DMS 273 treated with DMSO at 0.1 percent for 48 hours (cell line): ENCODE measurements at regions not wholly inside any gene's neighbourhood (a gene's known extent, or its start where the extent isn't known, plus 50 kb on each side); places are given as distances from the start of the nearest gene placed in this dataset.

Experiments used
- DNase-seq: peaks from one replicate; lab custom pipeline; 2025; lab: John Stamatoyannopoulos, UW

DNA sequence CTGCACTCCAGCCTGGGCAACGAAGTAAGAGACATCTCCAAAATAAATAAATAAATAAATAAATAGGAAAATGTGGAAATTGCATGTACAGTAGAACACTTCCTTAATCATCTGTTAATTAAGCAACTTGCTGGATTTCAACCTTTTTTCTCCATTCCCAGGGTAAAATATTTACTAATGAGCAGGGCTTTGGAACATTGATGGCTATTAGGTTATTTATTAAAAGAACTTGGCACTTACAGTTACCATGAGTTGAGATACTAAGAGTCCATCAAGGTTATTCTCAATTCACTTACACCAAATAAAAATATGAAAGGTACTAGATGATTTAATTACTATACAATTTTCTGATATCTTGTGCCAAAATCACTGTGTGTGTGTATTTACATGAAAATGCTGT is 607.1 kb downstream of the PCDH18 start:
- DNase-seq = no peak

- no peak for DNase-seq
Measured at GRCh38 chr4:136922066-136922465, 610.2 kb downstream of the PCDH18 start.

- DNase-seq = no peak
Measured at GRCh38 chr4:136920092-136920881, 612.0 kb downstream of the PCDH18 start.

DNA sequence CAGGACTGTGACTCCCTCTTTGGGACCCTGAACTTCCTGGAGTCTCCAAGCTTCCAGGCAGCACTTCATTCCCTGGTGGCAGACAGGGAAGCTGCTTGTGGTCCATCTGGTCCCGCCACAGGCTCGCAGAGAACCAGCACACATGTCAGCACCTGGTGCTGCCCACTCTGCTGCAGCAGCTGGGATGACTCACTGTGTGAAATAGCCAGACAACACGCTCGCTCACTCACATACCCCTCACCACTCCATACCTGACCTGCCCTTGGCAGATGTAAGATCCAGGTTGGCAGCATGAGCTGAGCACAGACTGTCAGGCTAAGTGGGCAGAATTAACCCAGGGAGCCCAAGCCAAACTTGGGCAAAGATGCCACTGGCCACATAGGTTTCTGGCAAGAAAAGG is 613.5 kb downstream of the PCDH18 start:
- DNase-seq = no peak

DNA sequence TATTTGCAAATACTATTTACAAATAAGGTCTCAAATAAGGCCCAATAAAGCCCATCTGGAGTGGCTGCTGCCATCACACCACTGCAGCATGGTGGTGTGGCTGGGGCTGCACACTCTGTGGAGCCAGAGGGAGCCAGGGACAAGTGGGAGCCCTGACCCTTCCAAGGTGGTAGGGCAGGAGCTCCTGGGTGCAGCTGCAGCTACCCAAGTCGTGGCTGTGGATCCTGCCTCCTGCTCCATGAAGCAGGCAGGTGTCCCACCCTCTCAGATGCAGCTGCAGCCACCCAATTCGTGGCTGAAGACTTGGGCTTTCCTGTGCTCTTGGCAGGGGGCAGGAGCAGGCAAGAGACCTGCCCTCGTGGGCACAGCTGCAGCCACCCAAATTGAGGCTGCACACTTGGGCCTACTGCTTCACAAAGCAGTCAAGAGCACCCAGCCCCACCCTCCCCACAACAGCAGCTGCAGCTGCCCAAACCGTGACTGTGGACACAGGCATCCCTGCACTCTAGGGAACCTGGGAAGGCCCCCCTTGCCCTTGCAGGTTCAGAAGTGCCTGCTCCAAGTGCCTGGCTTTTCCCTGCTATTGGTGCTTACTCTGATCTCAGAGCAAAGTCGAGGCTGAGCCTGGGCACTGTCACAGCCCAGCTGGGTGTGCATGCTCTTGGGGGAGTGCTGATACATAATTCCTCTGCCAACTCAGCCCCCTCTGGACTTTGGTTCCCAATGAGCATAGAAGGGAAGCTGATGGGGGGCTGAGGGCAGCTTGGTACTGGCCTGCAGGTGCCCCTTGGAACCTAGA is 614.8 kb downstream of the PCDH18 start:
- DNase-seq = no peak

DNA sequence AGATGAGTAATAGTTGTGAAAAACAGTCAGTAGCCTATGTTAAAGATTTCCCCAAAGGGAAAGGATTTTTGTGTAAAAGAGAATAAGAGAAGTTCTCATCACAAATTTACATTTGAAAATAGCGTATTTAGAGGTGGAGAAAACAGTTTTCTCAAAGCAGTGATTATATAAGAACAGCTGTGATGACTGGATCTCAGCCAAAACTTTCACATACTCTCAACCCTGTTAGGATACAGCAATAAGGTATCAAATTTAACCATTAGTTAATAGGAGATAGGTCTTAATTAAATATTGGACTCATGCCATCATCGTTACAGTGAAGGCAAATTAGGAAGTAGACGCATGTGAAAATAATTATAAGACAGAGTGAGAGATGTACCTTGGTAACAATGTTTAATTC is 622.7 kb downstream of the PCDH18 start:
- peak; percentile 13 for DNase-seq

GRCh38 chr4:136908122-136908521 is 624.2 kb downstream of the PCDH18 start:
- no peak for DNase-seq

DNA sequence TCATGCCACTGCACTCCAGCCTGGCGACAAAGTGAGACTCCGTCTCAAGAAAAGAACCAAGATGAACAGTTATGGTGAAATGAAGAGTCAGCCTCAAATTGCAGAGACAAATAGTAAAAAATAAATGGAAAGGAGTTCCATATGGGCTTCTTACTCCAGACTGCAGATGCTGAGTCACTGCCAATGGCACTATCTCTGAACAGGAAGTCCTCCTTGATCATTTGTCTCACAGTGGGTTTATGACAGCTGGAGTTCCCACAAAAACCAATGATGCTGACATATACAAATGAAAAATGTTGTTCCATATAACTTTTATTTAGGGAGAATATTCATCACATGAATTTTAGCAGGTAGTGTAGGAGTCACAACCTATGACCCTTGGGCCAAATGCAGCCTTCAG is 631.6 kb downstream of the PCDH18 start:
- DNase-seq = no peak

GRCh38 chr4:136898590-136899248 is 633.6 kb downstream of the PCDH18 start:
- no peak for DNase-seq

DNA sequence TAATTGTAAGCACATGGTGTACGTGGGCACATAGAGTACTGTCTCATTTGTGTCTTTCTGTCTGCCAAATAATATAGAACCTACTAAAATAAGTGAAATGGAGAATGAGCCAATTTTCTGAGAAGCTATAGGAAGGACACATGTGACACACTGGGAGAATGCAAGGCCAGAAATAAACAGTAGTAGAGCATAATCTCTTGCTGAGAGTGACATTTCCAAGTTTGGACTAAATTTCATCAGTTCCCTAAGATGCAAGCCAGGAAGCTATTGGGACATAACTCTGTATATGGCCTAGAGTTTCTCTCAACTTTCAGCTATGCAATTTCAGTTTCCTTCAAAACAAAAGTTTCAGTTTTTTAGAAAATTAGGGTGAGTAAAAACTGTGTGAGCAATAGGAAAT is 638.7 kb downstream of the PCDH18 start:
- DNase-seq = no peak

GRCh38 chr4:136881666-136882065 is 650.6 kb downstream of the PCDH18 start:
- no peak for DNase-seq

DNA sequence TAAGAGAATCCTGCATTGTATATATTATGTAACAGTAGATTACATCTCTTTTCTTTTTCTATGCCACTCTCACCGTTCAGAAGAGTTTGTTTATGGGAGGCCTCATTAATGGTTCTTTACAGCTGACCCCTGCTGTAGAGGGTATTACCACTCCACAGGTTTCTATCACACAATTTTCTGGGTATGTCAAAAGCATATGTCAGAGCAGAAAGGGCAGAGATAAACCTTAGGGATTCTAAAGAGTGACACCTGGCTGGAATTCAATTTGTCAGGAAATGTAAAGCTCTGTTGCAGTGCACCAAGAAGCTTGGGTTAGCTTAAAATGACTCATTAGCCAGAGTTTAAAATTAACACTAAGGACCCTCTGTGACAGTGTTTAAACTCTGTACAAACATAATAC is 658.7 kb downstream of the PCDH18 start:
- DNase-seq = no peak

DNA sequence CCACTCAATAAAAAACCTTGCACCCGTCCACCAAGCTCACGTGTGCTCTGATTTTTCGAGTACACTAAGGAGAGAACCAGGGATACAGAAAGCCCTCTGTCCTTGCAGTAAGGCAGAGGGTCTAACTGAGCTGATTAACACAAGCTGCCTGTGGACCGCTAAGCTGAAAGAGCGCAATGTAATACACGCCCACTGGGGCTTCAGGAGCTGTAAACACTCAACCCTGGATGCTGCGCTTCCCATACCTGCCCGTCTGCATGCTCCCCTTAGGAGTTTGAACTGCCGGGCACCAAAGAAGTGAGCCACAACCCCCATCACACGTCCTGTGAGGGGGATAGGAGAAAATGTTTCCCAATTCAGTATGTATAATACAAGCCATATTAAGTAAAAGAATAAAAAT is 664.8 kb downstream of the PCDH18 start:
- DNase-seq = no peak

DNA sequence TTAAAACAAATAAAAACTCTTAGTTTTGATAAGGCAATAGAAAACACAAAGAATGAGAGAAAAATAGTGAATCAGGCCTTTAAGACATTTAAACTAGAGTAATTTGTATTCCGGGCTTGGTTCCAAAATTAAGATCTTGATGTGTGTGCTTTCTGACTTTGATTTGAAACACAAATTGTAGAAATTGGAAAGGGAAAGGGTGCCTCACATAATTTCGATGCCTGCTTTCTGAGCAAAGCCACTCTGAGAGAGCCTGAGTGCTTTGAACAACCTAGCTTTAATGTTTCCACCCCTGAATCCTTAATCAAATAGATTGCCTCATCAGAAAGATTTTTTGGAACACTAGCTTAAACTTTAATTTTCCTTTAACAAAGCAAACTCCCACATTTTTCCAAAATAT is 666.8 kb downstream of the PCDH18 start:
- DNase-seq = no peak

- peak; percentile 20 for DNase-seq
Measured at GRCh38 chr4:136864604-136865185, 667.6 kb downstream of the PCDH18 start.

GRCh38 chr4:136863756-136864155 is 668.5 kb downstream of the PCDH18 start:
- no peak for DNase-seq

DNA sequence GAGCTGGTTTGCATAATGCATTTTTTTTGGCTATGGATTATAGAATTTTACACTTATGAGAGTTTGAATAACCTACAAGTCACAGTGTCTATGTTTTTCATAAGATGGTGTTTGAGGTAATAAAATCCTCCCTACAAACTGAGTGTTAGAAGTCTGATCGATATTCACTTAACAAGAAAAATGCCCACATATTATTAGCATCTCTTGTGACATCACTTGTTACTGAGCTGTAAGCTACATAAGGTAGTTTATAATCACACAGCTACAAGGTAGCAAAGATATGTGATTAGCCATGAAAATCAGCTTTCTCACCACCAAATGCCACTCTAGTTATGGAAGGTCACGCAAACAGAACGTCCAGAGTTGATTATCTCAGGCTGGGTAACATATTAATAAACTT is 669.6 kb downstream of the PCDH18 start:
- no peak for DNase-seq

GRCh38 chr4:136861091-136861490 is 671.2 kb downstream of the PCDH18 start:
- DNase-seq = no peak

GRCh38 chr4:136858903-136859302 is 673.4 kb downstream of the PCDH18 start:
- DNase-seq = no peak

DNA sequence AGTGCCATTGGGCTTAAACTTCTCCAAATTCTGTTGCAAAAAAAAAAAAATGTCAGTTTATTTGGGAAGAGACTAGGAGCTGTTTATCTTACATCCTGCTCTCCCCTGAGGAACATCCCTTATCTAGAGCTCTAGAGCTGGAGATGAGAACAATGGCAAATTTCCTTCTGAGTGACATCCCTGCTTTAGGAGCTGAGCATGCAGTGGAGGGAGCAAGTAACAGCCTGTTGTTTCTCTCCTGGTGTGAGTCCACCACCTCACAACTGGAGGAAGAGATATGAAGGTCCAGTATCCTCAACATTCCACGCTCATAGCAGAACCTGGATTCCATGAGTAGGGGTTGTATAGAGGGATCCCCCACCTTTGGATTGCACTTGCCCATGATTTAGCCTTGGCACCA is 676.4 kb downstream of the PCDH18 start:
- no peak for DNase-seq

GRCh38 chr4:136850446-136850845 is 681.8 kb downstream of the PCDH18 start:
- no peak for DNase-seq

GRCh38 chr4:136847881-136848621 is 684.2 kb downstream of the PCDH18 start:
- no peak for DNase-seq
